Caco-2 (cell line): ENCODE measurements at regions not wholly inside any gene's neighbourhood (a gene's known extent, or its start where the extent isn't known, plus 50 kb on each side); places are given as distances from the start of the nearest gene placed in this dataset.

Source experiments
- BruUV-seq: library from RNA; stranded (reverse); fragments of 400-500 nt; replicated peaks from 2 replicates; lab custom pipeline; 2021; lab: Mats Ljungman, UMichigan
- CTCF ChIA-PET: fragments of 300-600 bp; sonication (Branson Sonifier 250); formaldehyde crosslinking; loops from one replicate; lab custom pipeline; 2022; ENCODE audit warnings: antibody characterized with exemption; lab: Charles Lee
- POLR2A ChIA-PET: fragments of 300-600 bp; sonication (Branson Sonifier 250); formaldehyde crosslinking; loops from one replicate; lab custom pipeline; 2022; ENCODE audit warnings: antibody characterized with exemption; lab: Charles Lee
- DNase-seq, 2 experiments: peaks; one replicate each; pipeline versions ENCODE4 v3.0.0 to v3.0.0-alpha.2; 2020 to 2022
- H3K27me3 ChIP-seq: replicated peaks from 2 replicates; pipeline ENCODE4 v1.6.0; 2011; ENCODE audit warnings: low read length; ENCODE audit not compliant: control insufficient read depth, insufficient read depth
- H3K36me3 ChIP-seq: 2 replicates; pipeline ENCODE4 v1.5.1; 2011; ENCODE audit warnings: low read length; ENCODE audit not compliant: control insufficient read depth, insufficient read depth
- H3K4me1 ChIP-seq: fragments of 250-450 bp; sonication (Bioruptor Pico); 2 replicates; pipeline ENCODE4 v1.5.1; 2020; ENCODE audit warnings: mild to moderate bottlenecking
- H3K4me3 ChIP-seq: 2 replicates; pipeline ENCODE4 v1.5.1; 2011; ENCODE audit warnings: low read depth, mild to moderate bottlenecking, control low read depth, low read length
- H3K9me3 ChIP-seq: fragments of 250-450 bp; sonication (Bioruptor Pico); 2 replicates; pipeline ENCODE4 v1.5.1; 2020; ENCODE audit warnings: mild to moderate bottlenecking, moderate library complexity
- H3K27ac Mint-ChIP-seq: one replicate; pipeline ENCODE4 v1.8.0; 2022; ENCODE audit warnings: mixed read lengths; ENCODE audit not compliant: unreplicated experiment
- H3K27me3 Mint-ChIP-seq: one replicate; pipeline ENCODE4 v1.8.0; 2022; ENCODE audit warnings: mixed read lengths; ENCODE audit not compliant: insufficient read depth, unreplicated experiment
- H3K36me3 Mint-ChIP-seq: one replicate; pipeline ENCODE4 v1.8.0; 2022; ENCODE audit warnings: mild to moderate bottlenecking, mixed read lengths; ENCODE audit not compliant: insufficient read depth, unreplicated experiment
- H3K4me1 Mint-ChIP-seq: one replicate; pipeline ENCODE4 v1.8.0; 2022; ENCODE audit warnings: low read depth, mixed read lengths; ENCODE audit not compliant: unreplicated experiment
- H3K4me3 Mint-ChIP-seq: one replicate; pipeline ENCODE4 v1.8.0; 2022; ENCODE audit warnings: mild to moderate bottlenecking, moderate library complexity, mixed read lengths; ENCODE audit not compliant: unreplicated experiment
- H3K9me3 Mint-ChIP-seq: one replicate; pipeline ENCODE4 v1.8.0; 2022; ENCODE audit warnings: mixed read lengths; ENCODE audit not compliant: unreplicated experiment
- intact Hi-C: fragments of 100-400 bp; cut with micrococcal nuclease; formaldehyde crosslinking; loops from one replicate; pipeline ENCODE4 v1.10.0; 2022; ENCODE audit not compliant: unreplicated experiment
- TF ChIP-seq, protein P1 (sequence below), 2 experiments: fragments of 200-600 bp in 1 of 2; IDR thresholded peaks; 1 replicate in 1 of 2; 2 replicates in 1 of 2; pipeline versions ENCODE4 v1.5.1 to v1.8.0; 2011 to 2022; ENCODE audit warnings: antibody characterized with exemption in 1 of 2, control low read depth in 1 of 2, inconsistent platforms in 1 of 2, low read depth in 1 of 2, low read length in 1 of 2, mild to moderate bottlenecking in 1 of 2, moderate library complexity in 1 of 2; ENCODE audit not compliant: insufficient read depth in 1 of 2, severe bottlenecking in 1 of 2, unreplicated experiment in 1 of 2

DNA sequence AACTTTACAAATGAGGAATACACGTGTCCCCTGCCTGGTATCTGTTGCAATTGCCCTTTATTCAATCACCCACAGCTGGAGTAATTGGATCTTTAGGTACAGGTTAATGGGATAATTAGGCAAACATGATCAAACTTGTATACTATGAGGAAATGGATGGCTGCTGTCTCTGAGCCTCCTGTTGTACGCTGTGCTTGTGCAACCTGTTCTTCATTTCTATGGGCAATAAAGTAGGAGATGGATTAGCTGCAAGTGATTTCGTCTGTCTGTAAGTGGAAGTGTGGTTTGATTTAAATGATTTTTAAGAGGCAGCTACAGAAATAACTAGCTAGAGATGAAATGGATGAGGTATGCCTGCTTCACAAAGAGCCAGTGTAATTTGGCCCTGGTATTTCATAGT is 474.1 kb downstream of the RNF144B start:
- no peaks in the 10 kb centered on the region for H3K9me3 Mint-ChIP-seq
- ChIA-PET POLR2A (no interaction called here), CTCF (no interaction called here)
- H3K36me3 Mint-ChIP-seq, result no peaks in the 10 kb centered on the region
- H3K4me3 Mint-ChIP-seq, result no peak overlapping the region
- intact Hi-C loops, result no loop called here
- Histone ChIP-seq H3K36me3 (no peaks in the 10 kb centered on the region), H3K4me3 (no peak overlapping the region), H3K27me3 (no peaks in the 10 kb centered on the region), H3K4me1 (no peaks in the 10 kb centered on the region), H3K9me3 (no peaks in the 10 kb centered on the region)
- no peaks in the 10 kb centered on the region for H3K4me1 Mint-ChIP-seq
- no TSS peak for BruUV-seq
- TF ChIP-seq, protein P1, sequence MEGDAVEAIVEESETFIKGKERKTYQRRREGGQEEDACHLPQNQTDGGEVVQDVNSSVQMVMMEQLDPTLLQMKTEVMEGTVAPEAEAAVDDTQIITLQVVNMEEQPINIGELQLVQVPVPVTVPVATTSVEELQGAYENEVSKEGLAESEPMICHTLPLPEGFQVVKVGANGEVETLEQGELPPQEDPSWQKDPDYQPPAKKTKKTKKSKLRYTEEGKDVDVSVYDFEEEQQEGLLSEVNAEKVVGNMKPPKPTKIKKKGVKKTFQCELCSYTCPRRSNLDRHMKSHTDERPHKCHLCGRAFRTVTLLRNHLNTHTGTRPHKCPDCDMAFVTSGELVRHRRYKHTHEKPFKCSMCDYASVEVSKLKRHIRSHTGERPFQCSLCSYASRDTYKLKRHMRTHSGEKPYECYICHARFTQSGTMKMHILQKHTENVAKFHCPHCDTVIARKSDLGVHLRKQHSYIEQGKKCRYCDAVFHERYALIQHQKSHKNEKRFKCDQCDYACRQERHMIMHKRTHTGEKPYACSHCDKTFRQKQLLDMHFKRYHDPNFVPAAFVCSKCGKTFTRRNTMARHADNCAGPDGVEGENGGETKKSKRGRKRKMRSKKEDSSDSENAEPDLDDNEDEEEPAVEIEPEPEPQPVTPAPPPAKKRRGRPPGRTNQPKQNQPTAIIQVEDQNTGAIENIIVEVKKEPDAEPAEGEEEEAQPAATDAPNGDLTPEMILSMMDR (IDR thresholded peaks at IDR 0.05; ENCODE audit: insufficient read depth in 1 of 2, low read depth in 1 of 2, low read length in 1 of 2, severe bottlenecking in 1 of 2, unreplicated experiment in 1 of 2), result no peak
- DNase-seq, result no peak
- no peaks in the 10 kb centered on the region for H3K27me3 Mint-ChIP-seq
- H3K27ac Mint-ChIP-seq, result no peak overlapping the region

DNA sequence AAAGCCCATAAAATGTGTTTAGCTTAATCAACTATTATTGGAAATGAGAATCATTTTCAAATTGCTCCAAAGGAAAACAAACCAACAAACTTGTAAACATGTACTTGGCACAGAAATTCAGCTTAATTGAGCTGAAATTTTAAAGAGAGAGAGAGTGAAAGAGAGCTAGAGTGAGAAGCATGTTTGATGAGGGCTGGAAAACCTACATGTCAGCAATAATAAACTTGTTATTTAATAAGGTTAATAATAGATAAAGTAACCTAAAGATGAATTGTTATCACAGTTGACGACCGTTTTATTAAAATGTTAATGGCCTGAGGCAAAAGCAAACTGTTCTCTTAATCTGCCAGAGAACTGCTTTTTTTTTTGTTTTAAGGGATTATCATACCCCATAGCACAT is 496.1 kb downstream of the RNF144B start:
- Histone ChIP-seq H3K36me3 (no peaks in the 10 kb centered on the region), H3K27me3 (no peaks in the 10 kb centered on the region), H3K4me3 (no peak overlapping the region), H3K4me1 (no peaks in the 10 kb centered on the region), H3K9me3 (no peaks in the 10 kb centered on the region)
- Mint-ChIP-seq H3K27me3 (no peaks in the 10 kb centered on the region), H3K36me3 (no peaks in the 10 kb centered on the region), H3K27ac (no peak overlapping the region), H3K9me3 (no peaks in the 10 kb centered on the region), H3K4me1 (no peaks in the 10 kb centered on the region), H3K4me3 (no peak overlapping the region)
- POLR2A ChIA-PET, result no interaction called here
- TF ChIP-seq, protein P1 (IDR thresholded peaks at IDR 0.05; ENCODE audit: insufficient read depth in 1 of 2, low read depth in 1 of 2, low read length in 1 of 2, severe bottlenecking in 1 of 2, unreplicated experiment in 1 of 2), result no peak
- CTCF ChIA-PET, result no interaction called here
- BruUV-seq, result no TSS peak
- intact Hi-C loops, result no loop called here
- no peak for DNase-seq

DNA sequence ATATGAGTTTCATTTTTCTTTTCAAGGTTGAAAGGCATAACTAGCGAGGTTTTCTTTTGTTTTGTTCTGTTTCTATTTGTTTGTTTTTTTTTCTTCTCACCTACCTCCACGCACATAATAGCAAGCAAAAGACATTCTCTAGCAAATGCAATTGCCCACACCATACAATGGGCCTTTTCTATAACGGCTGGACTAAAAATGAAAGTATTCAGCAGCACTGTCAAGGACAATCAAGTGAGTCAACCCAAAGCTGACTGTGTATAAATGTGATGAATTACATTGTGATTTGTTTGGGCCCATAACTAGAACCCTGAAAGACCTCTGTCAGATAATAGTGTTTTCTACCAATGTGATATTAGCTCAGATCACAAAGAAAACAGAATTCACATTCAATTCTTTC is 496.7 kb downstream of the RNF144B start:
- no peaks in the 10 kb centered on the region for H3K36me3 Mint-ChIP-seq
- DNase-seq, result no peak
- Histone ChIP-seq H3K4me3 (no peak overlapping the region), H3K9me3 (no peaks in the 10 kb centered on the region), H3K36me3 (no peaks in the 10 kb centered on the region), H3K27me3 (no peaks in the 10 kb centered on the region), H3K4me1 (no peaks in the 10 kb centered on the region)
- no peak overlapping the region for H3K4me3 Mint-ChIP-seq
- H3K4me1 Mint-ChIP-seq, result no peaks in the 10 kb centered on the region
- no peaks in the 10 kb centered on the region for H3K9me3 Mint-ChIP-seq
- CTCF ChIA-PET, result no interaction called here
- TF ChIP-seq, protein P1 (IDR thresholded peaks at IDR 0.05; ENCODE audit: insufficient read depth in 1 of 2, low read depth in 1 of 2, low read length in 1 of 2, severe bottlenecking in 1 of 2, unreplicated experiment in 1 of 2), result no peak
- intact Hi-C loops, result no loop called here
- POLR2A ChIA-PET, result no interaction called here
- BruUV-seq, result no TSS peak
- no peak overlapping the region for H3K27ac Mint-ChIP-seq
- H3K27me3 Mint-ChIP-seq, result no peaks in the 10 kb centered on the region
